HUES64 (cell line): ENCODE measurements at regions not wholly inside any gene's neighbourhood (a gene's known extent, or its start where the extent isn't known, plus 50 kb on each side); places are given as distances from the start of the nearest gene placed in this dataset.
"Not testable (repeated sequence)": the region's sequence is repeated elsewhere in the genome, so short reads cannot be mapped to it uniquely, and the experiment has no call there.

Source experiments
- H3K27ac ChIP-seq: 2 replicates; pipeline ENCODE4 v1.7.0; 2013; ENCODE audit warnings: low read depth, low read length, inconsistent platforms
- H3K27me3 ChIP-seq: 2 replicates; pipeline ENCODE4 v1.6.1; 2013; ENCODE audit warnings: mild to moderate bottlenecking, low read length; ENCODE audit not compliant: insufficient read depth
- H3K36me3 ChIP-seq: 2 replicates; pipeline ENCODE4 v1.6.1; 2013; ENCODE audit warnings: mild to moderate bottlenecking, low read length; ENCODE audit not compliant: insufficient read depth
- H3K4me1 ChIP-seq: 2 replicates; pipeline ENCODE4 v1.6.1; 2013; ENCODE audit warnings: mild to moderate bottlenecking, low read length, moderate library complexity; ENCODE audit not compliant: insufficient read depth
- H3K4me3 ChIP-seq: 2 replicates; pipeline ENCODE4 v1.5.1; 2013; ENCODE audit warnings: mild to moderate bottlenecking, low read length, moderate library complexity
- H3K9ac ChIP-seq: 2 replicates; pipeline ENCODE4 v1.6.1; 2013; ENCODE audit warnings: mild to moderate bottlenecking, low read depth, low read length
- H3K9me3 ChIP-seq: 2 replicates; pipeline ENCODE4 v1.6.1; 2013; ENCODE audit warnings: low read depth, low read length; ENCODE audit not compliant: insufficient read depth
- WGBS: fragments of 150-250, 120-280 bp; methylation state at CpG from one replicate; pipeline ENCODE4 v1.1.7; 2013; ENCODE audit warnings: missing lambda C conversion rate; 5-methylcytosine and 5-hydroxymethylcytosine counted together

- Histone ChIP-seq H3K4me3 (peak overlapping the region; percentile 26), H3K9me3 (peaks cover 16% of the 10 kb centered on the region)
- WGBS, result 76% methylated on average over 12 of the region's 19 CpGs
- H3K9ac ChIP-seq, H3K27me3 ChIP-seq, H3K36me3 ChIP-seq, H3K27ac ChIP-seq, H3K4me1 ChIP-seq: not testable (repeated sequence)
Observed at GRCh38 chr15:39420123-39420852, 160.6 kb upstream of the THBS1 start.

- H3K36me3 ChIP-seq, H3K9ac ChIP-seq, H3K27me3 ChIP-seq, H3K27ac ChIP-seq, H3K4me1 ChIP-seq: not testable (repeated sequence)
- WGBS, result 76% methylated on average over 10 of the region's 14 CpGs
- H3K9me3 ChIP-seq, result peaks cover 15% of the 10 kb centered on the region
- H3K4me3 ChIP-seq, result 0 out of 2 replicates have a peak overlapping the region, but pooled peaks have one; percentile 23
Observed at GRCh38 chr15:39420853-39421192, 160.1 kb upstream of the THBS1 start.

GRCh38 chr15:39426552-39427532 is 154.0 kb upstream of the THBS1 start:
- Histone ChIP-seq H3K4me1 (peaks cover 8% of the 10 kb centered on the region), H3K4me3 (no peak overlapping the region), H3K9me3 (no peaks in the 10 kb centered on the region), H3K27me3 (no peaks in the 10 kb centered on the region), H3K36me3 (no peaks in the 10 kb centered on the region), H3K27ac (no peak overlapping the region), H3K9ac (no peak overlapping the region)
- WGBS, result 92% methylated on average over 19 of the region's 19 CpGs

GRCh38 chr15:39427705-39428104 is 153.2 kb upstream of the THBS1 start:
- no peak overlapping the region for H3K27ac ChIP-seq
- WGBS, result 84% methylated on average over 3 of the region's 3 CpGs
- peaks cover 8% of the 10 kb centered on the region for H3K4me1 ChIP-seq
- H3K27me3 ChIP-seq, result no peaks in the 10 kb centered on the region
- no peak overlapping the region for H3K4me3 ChIP-seq
- no peak overlapping the region for H3K9ac ChIP-seq
- H3K9me3 ChIP-seq, result no peaks in the 10 kb centered on the region
- H3K36me3 ChIP-seq, result no peaks in the 10 kb centered on the region

GRCh38 chr15:39429898-39430357 is 151.0 kb upstream of the THBS1 start:
- H3K27ac ChIP-seq, result no peak overlapping the region
- no peak overlapping the region for H3K9ac ChIP-seq
- no peak overlapping the region for H3K4me3 ChIP-seq
- H3K27me3 ChIP-seq, result no peaks in the 10 kb centered on the region
- WGBS, result 72% methylated on average over 3 of the region's 3 CpGs
- no peaks in the 10 kb centered on the region for H3K9me3 ChIP-seq
- H3K4me1 ChIP-seq, result peaks cover 13% of the 10 kb centered on the region
- H3K36me3 ChIP-seq, result no peaks in the 10 kb centered on the region

GRCh38 chr15:39430389-39430788 is 150.5 kb upstream of the THBS1 start:
- no peak overlapping the region for H3K4me3 ChIP-seq
- H3K9me3 ChIP-seq, result no peaks in the 10 kb centered on the region
- H3K27ac ChIP-seq, result no peak overlapping the region
- H3K36me3 ChIP-seq, result no peaks in the 10 kb centered on the region
- H3K27me3 ChIP-seq, result no peaks in the 10 kb centered on the region
- no peak overlapping the region for H3K9ac ChIP-seq
- 91% methylated on average over 2 of the region's 3 CpGs for WGBS
- H3K4me1 ChIP-seq, result peaks cover 18% of the 10 kb centered on the region

GRCh38 chr15:39431376-39431775 is 149.5 kb upstream of the THBS1 start:
- no peak overlapping the region for H3K9ac ChIP-seq
- H3K36me3 ChIP-seq, result no peaks in the 10 kb centered on the region
- no peak overlapping the region for H3K4me3 ChIP-seq
- no CpG with 5 or more reads among the region's 1 CpG for WGBS
- no peaks in the 10 kb centered on the region for H3K27me3 ChIP-seq
- peaks cover 23% of the 10 kb centered on the region for H3K4me1 ChIP-seq
- no peak overlapping the region for H3K27ac ChIP-seq
- H3K9me3 ChIP-seq, result no peaks in the 10 kb centered on the region

- no peaks in the 10 kb centered on the region for H3K36me3 ChIP-seq
- H3K9me3 ChIP-seq, result no peaks in the 10 kb centered on the region
- H3K9ac ChIP-seq, result no peak overlapping the region
- no peak overlapping the region for H3K4me3 ChIP-seq
- no peak overlapping the region for H3K27ac ChIP-seq
- peaks cover 23% of the 10 kb centered on the region for H3K4me1 ChIP-seq
- no peaks in the 10 kb centered on the region for H3K27me3 ChIP-seq
- 75% methylated on average over 1 of the region's 1 CpG for WGBS
Observed at GRCh38 chr15:39432026-39432425, 148.9 kb upstream of the THBS1 start.

GRCh38 chr15:39432912-39433348 is 147.9 kb upstream of the THBS1 start:
- Histone ChIP-seq H3K27me3 (no peaks in the 10 kb centered on the region), H3K9me3 (no peaks in the 10 kb centered on the region), H3K4me1 (peaks cover 23% of the 10 kb centered on the region), H3K27ac (no peak overlapping the region), H3K9ac (no peak overlapping the region), H3K4me3 (no peak overlapping the region), H3K36me3 (no peaks in the 10 kb centered on the region)
- WGBS, result over 99% methylated on average over 3 of the region's 3 CpGs

GRCh38 chr15:39433376-39433775 is 147.5 kb upstream of the THBS1 start:
- Histone ChIP-seq H3K27ac (no peak overlapping the region), H3K4me3 (no peak overlapping the region), H3K4me1 (peaks cover 23% of the 10 kb centered on the region), H3K9me3 (no peaks in the 10 kb centered on the region), H3K27me3 (no peaks in the 10 kb centered on the region), H3K36me3 (no peaks in the 10 kb centered on the region), H3K9ac (no peak overlapping the region)
- 87% methylated on average over 2 of the region's 2 CpGs for WGBS

- H3K4me3 ChIP-seq, result no peak overlapping the region
- 96% methylated on average over 4 of the region's 4 CpGs for WGBS
Observed at GRCh38 chr15:39434163-39434562, 146.7 kb upstream of the THBS1 start.

More at GRCh38 chr15:39434163-39434562, 146.7 kb upstream of the THBS1 start:
- H3K4me1 ChIP-seq, result peaks cover 23% of the 10 kb centered on the region
- no peaks in the 10 kb centered on the region for H3K36me3 ChIP-seq
- no peaks in the 10 kb centered on the region for H3K9me3 ChIP-seq
- H3K27ac ChIP-seq, result no peak overlapping the region
- no peaks in the 10 kb centered on the region for H3K27me3 ChIP-seq
- no peak overlapping the region for H3K9ac ChIP-seq
